ENCODE measurements at regions not wholly inside any gene's neighbourhood (a gene's known extent, or its start where the extent isn't known, plus 50 kb on each side); places are given as distances from the start of the nearest gene placed in this dataset.

DNA sequence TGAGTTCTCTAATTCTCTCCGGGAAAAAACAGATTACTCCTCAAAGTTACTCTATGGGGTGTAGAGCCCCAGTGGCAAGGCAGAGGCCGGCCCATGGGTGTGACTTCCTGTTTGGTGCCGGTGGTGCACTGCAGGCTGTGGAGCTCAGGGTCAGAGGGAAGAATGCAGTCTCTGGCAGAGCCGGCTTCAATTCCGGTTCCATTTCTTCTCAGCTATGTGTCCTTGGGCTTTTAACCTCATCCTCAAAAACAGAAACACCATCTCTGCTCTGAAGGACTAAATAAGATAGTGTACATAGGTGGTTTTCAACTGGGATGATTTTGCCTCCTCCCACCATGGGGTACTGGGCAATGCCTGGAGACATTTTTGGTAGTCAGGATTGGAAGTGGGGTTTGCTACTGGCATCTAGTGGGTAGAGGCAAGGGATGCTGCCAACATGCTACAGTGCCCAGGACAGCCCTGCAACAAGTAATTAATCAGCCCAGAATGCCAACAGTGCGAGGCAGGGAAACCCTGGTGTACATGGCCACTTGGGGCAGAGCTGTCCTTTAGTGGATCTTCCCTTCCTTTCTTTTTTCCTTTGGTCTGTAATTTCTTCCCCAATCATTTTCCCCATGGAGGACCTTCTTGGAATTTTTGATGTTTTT is 81.2 kb downstream of the INSIG2 start:
- no peaks in the 10 kb centered on the region for H3K27me3 ChIP-seq
- H3K79me2 ChIP-seq (ENCODE audit: low read depth) = no peaks in the 10 kb centered on the region
- TF ChIP-seq, protein P1, sequence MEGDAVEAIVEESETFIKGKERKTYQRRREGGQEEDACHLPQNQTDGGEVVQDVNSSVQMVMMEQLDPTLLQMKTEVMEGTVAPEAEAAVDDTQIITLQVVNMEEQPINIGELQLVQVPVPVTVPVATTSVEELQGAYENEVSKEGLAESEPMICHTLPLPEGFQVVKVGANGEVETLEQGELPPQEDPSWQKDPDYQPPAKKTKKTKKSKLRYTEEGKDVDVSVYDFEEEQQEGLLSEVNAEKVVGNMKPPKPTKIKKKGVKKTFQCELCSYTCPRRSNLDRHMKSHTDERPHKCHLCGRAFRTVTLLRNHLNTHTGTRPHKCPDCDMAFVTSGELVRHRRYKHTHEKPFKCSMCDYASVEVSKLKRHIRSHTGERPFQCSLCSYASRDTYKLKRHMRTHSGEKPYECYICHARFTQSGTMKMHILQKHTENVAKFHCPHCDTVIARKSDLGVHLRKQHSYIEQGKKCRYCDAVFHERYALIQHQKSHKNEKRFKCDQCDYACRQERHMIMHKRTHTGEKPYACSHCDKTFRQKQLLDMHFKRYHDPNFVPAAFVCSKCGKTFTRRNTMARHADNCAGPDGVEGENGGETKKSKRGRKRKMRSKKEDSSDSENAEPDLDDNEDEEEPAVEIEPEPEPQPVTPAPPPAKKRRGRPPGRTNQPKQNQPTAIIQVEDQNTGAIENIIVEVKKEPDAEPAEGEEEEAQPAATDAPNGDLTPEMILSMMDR (IDR thresholded peaks at IDR 0.05) = no peak
- TF ChIP-seq EZH2 (IDR thresholded peaks at IDR 0.05) = no peak
- TF ChIP-seq EZH2phosphoT487 (IDR thresholded peaks at IDR 0.05) = no peak
- peaks cover 10% of the 10 kb centered on the region for H3K27me3 Mint-ChIP-seq (ENCODE audit: insufficient read depth, low read depth)
- H3K9me3 Mint-ChIP-seq = peaks cover 9% of the 10 kb centered on the region
- H3K9me3 ChIP-seq (ENCODE audit: low read depth) = no peaks in the 10 kb centered on the region
- H3K4me3 ChIP-seq = no peak overlapping the region
- no peaks in the 10 kb centered on the region for H3K36me3 Mint-ChIP-seq
- no peak overlapping the region for H3K9ac ChIP-seq
- DNase-seq (ENCODE audit: low spot score) = no peak
- no peaks in the 10 kb centered on the region for H3K4me1 ChIP-seq
- no peak overlapping the region for H3K27ac ChIP-seq
- no peak overlapping the region for H3K4me3 Mint-ChIP-seq
- no peaks in the 10 kb centered on the region for H3K4me1 Mint-ChIP-seq
- no peaks in the 10 kb centered on the region for H4K20me1 ChIP-seq (ENCODE audit: low read depth)
- no peaks in the 10 kb centered on the region for H3K36me3 ChIP-seq
- H3K4me2 ChIP-seq = no peak overlapping the region
- H3K27ac Mint-ChIP-seq = no peak overlapping the region
- no peak overlapping the region for H2AFZ ChIP-seq (replicated peaks)
- H3F3A ChIP-seq (ENCODE audit: low read depth) = no peaks in the 10 kb centered on the region

- no peaks in the 10 kb centered on the region for H3K4me1 ChIP-seq
- Mint-ChIP-seq H3K36me3 (no peaks in the 10 kb centered on the region), H3K4me1 (no peaks in the 10 kb centered on the region), H3K27ac (no peak overlapping the region), H3K9me3 (peaks cover 14% of the 10 kb centered on the region), H3K4me3 (no peak overlapping the region), H3K27me3 (ENCODE audit: insufficient read depth, low read depth) (peaks cover 9% of the 10 kb centered on the region)
- H3K4me3 ChIP-seq = no peak overlapping the region
- no peak for DNase-seq (ENCODE audit: low spot score)
- TF ChIP-seq EZH2phosphoT487 (IDR thresholded peaks at IDR 0.05) (no peak), EZH2 (IDR thresholded peaks at IDR 0.05) (no peak)
- TF ChIP-seq, protein P1 (IDR thresholded peaks at IDR 0.05) = no peak
- H2AFZ ChIP-seq (replicated peaks) = no peak overlapping the region
- no peak overlapping the region for H3K4me2 ChIP-seq
- H3K79me2 ChIP-seq (ENCODE audit: low read depth) = no peaks in the 10 kb centered on the region
- H3F3A ChIP-seq (ENCODE audit: low read depth) = no peaks in the 10 kb centered on the region
- H3K27me3 ChIP-seq = no peaks in the 10 kb centered on the region
- no peaks in the 10 kb centered on the region for H3K36me3 ChIP-seq
- no peaks in the 10 kb centered on the region for H3K9me3 ChIP-seq (ENCODE audit: low read depth)
- no peaks in the 10 kb centered on the region for H4K20me1 ChIP-seq (ENCODE audit: low read depth)
- H3K9ac ChIP-seq = no peak overlapping the region
- H3K27ac ChIP-seq = no peak overlapping the region
Measured at GRCh38 chr2:118168615-118169014, 80.3 kb downstream of the INSIG2 start.

GRCh38 chr2:118167026-118167425 is 78.8 kb downstream of the INSIG2 start:
- Mint-ChIP-seq H3K9me3 (peaks cover 16% of the 10 kb centered on the region), H3K4me1 (no peaks in the 10 kb centered on the region), H3K4me3 (no peak overlapping the region), H3K36me3 (no peaks in the 10 kb centered on the region), H3K27ac (no peak overlapping the region), H3K27me3 (ENCODE audit: insufficient read depth, low read depth) (peaks cover 6% of the 10 kb centered on the region)
- Histone ChIP-seq H3K4me3 (no peak overlapping the region), H3F3A (ENCODE audit: low read depth) (no peaks in the 10 kb centered on the region), H3K27me3 (no peaks in the 10 kb centered on the region), H3K79me2 (ENCODE audit: low read depth) (no peaks in the 10 kb centered on the region), H3K27ac (no peak overlapping the region), H3K36me3 (no peaks in the 10 kb centered on the region), H3K4me1 (no peaks in the 10 kb centered on the region), H3K4me2 (no peak overlapping the region), H3K9me3 (ENCODE audit: low read depth) (no peaks in the 10 kb centered on the region), H4K20me1 (ENCODE audit: low read depth) (no peaks in the 10 kb centered on the region), H3K9ac (no peak overlapping the region), H2AFZ (replicated peaks) (no peak overlapping the region)
- TF ChIP-seq EZH2 (IDR thresholded peaks at IDR 0.05) (no peak), EZH2phosphoT487 (IDR thresholded peaks at IDR 0.05) (no peak)
- TF ChIP-seq, protein P1 (IDR thresholded peaks at IDR 0.05) = no peak
- no peak for DNase-seq (ENCODE audit: low spot score)

All from neural progenitor cell (in vitro differentiated cells).